ENCODE measurements at regions not wholly inside any gene's neighbourhood (a gene's known extent, or its start where the extent isn't known, plus 50 kb on each side); places are given as distances from the start of the nearest gene placed in this dataset.

DNA sequence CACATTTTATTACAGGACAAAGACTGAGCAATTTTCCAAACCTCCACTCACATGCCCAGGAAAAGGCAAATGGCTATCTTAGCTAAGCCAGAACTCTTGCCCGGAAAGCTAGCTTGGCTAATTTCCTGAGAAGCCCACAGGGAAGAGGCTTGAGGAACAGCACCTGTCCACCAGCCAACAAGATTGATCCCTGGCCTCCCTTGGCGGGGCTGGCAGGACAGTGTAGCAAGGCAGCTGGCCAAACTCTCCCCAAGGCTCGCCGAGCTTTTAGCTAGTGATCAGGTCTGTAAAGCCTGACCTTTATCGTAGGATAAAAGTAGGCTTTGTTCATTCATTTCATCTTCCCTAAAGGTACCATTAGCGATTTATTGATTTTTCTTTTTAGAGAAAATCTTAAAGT, 101.4 kb downstream of the UQCRFS1 start:
- TF ChIP-seq, protein P1, sequence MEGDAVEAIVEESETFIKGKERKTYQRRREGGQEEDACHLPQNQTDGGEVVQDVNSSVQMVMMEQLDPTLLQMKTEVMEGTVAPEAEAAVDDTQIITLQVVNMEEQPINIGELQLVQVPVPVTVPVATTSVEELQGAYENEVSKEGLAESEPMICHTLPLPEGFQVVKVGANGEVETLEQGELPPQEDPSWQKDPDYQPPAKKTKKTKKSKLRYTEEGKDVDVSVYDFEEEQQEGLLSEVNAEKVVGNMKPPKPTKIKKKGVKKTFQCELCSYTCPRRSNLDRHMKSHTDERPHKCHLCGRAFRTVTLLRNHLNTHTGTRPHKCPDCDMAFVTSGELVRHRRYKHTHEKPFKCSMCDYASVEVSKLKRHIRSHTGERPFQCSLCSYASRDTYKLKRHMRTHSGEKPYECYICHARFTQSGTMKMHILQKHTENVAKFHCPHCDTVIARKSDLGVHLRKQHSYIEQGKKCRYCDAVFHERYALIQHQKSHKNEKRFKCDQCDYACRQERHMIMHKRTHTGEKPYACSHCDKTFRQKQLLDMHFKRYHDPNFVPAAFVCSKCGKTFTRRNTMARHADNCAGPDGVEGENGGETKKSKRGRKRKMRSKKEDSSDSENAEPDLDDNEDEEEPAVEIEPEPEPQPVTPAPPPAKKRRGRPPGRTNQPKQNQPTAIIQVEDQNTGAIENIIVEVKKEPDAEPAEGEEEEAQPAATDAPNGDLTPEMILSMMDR (IDR thresholded peaks at IDR 0.05; ENCODE audit: low read depth, low read length) = no peak
- TF ChIP-seq POLR2A (IDR thresholded peaks at IDR 0.05; ENCODE audit: extremely low read depth, insufficient read length) (no peak), MYC (IDR thresholded peaks at IDR 0.05; ENCODE audit: low read depth, low read length) (no peak)
- TF ChIP-seq, protein P2, sequence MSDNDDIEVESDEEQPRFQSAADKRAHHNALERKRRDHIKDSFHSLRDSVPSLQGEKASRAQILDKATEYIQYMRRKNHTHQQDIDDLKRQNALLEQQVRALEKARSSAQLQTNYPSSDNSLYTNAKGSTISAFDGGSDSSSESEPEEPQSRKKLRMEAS (IDR thresholded peaks at IDR 0.05; ENCODE audit: low read depth, low read length) = no peak
